AG04450 (cell line): ENCODE measurements at regions not wholly inside any gene's neighbourhood (a gene's known extent, or its start where the extent isn't known, plus 50 kb on each side); places are given as distances from the start of the nearest gene placed in this dataset.

ENCODE experiments used
- CTCF ChIA-PET: fragments of 300-600, 350-600 bp; formaldehyde crosslinking; extraction: SDS; loops from one replicate; lab custom pipeline; 2022; ENCODE audit warnings: antibody characterized with exemption, inconsistent platforms; lab: Charles Lee
- POLR2A ChIA-PET: fragments of 350-600 bp; formaldehyde crosslinking; extraction: SDS; loops from one replicate; lab custom pipeline; 2021; ENCODE audit warnings: antibody characterized with exemption, inconsistent platforms; lab: Yijun Ruan, JAX
- DNase-seq: peaks from one replicate; pipeline ENCODE4 v3.0.0-alpha.2; 2011; ENCODE audit warnings: low read depth, low spot score
- H3K27ac ChIP-seq: one replicate; pipeline ENCODE4 v1.5.1; 2012; ENCODE audit warnings: low read depth, low read length, control low read depth
- H3K27me3 ChIP-seq: one replicate; pipeline ENCODE4 v1.6.0; 2012; ENCODE audit warnings: low read length; ENCODE audit not compliant: control insufficient read depth, insufficient read depth
- H3K4me3 ChIP-seq: 2 replicates; pipeline ENCODE4 v1.5.1; 2011; ENCODE audit warnings: mild to moderate bottlenecking, low read depth, low read length, control low read depth
- H3K9me3 ChIP-seq: 2 replicates; pipeline ENCODE4 v1.5.1; 2012; ENCODE audit warnings: low read length; ENCODE audit not compliant: control insufficient read depth, insufficient read depth
- CTCF ChIP-seq: IDR thresholded peaks from 2 replicates; pipeline ENCODE4 v1.5.1; 2011; ENCODE audit warnings: low read depth, low read length, control low read depth, inconsistent platforms

GRCh38 chr7:73972614-73973013 lies 55.4 kb upstream of the ELN start:
- Histone ChIP-seq H3K27ac (no peak overlapping the region), H3K4me3 (no peak overlapping the region), H3K9me3 (no peaks in the 10 kb centered on the region; the same call in 1 of the 2 replicates), H3K27me3 (peaks cover 14% of the 10 kb centered on the region)
- TF ChIP-seq CTCF, result no peak
- CTCF ChIA-PET, result interaction anchor here (0.6 kb wide), 1 partner anchor 43 kb away, joined by 9 read pairs; no protein-coding TSS in a partner anchor
- DNase-seq, result no peak
- POLR2A ChIA-PET, result no interaction called here

- TF ChIP-seq CTCF, result no peak
- ChIA-PET POLR2A (no interaction called here), CTCF (no interaction called here)
- Histone ChIP-seq H3K27ac (no peak overlapping the region), H3K9me3 (no peaks in the 10 kb centered on the region; the same call in 1 of the 2 replicates), H3K27me3 (peaks cover 15% of the 10 kb centered on the region), H3K4me3 (no peak overlapping the region)
- no peak for DNase-seq
Measured at GRCh38 chr7:73973091-73973490, 54.9 kb upstream of the ELN start.

GRCh38 chr7:73974101-73974947 lies 53.6 kb upstream of the ELN start:
- TF ChIP-seq CTCF, result no peak
- POLR2A ChIA-PET, result no interaction called here
- no peak for DNase-seq
- Histone ChIP-seq H3K27ac (no peak overlapping the region), H3K27me3 (peaks cover 15% of the 10 kb centered on the region), H3K4me3 (no peak overlapping the region), H3K9me3 (no peaks in the 10 kb centered on the region; the same call in 1 of the 2 replicates)
- CTCF ChIA-PET, result no interaction called here

- CTCF ChIA-PET, result no interaction called here
- no peak for DNase-seq
Measured at GRCh38 chr7:73974948-73975926, 52.7 kb upstream of the ELN start.

More at GRCh38 chr7:73974948-73975926, 52.7 kb upstream of the ELN start:
- Histone ChIP-seq H3K9me3 (no peaks in the 10 kb centered on the region; the same call in 1 of the 2 replicates), H3K27ac (no peak overlapping the region), H3K4me3 (no peak overlapping the region), H3K27me3 (peaks cover 15% of the 10 kb centered on the region)
- TF ChIP-seq CTCF, result no peak
- POLR2A ChIA-PET, result no interaction called here
